H1 (cell line): ENCODE measurements at regions not wholly inside any gene's neighbourhood (a gene's known extent, or its start where the extent isn't known, plus 50 kb on each side); places are given as distances from the start of the nearest gene placed in this dataset.

Experiments used
- CTCF ChIA-PET: fragments of 300-600 bp; sonication (Branson Sonifier 250); formaldehyde crosslinking; loops from one replicate; lab custom pipeline; 2021; ENCODE audit not compliant: partially characterized antibody; lab: Charles Lee
- POLR2A ChIA-PET: fragments of 300-600 bp; sonication (Branson Sonifier 250); formaldehyde crosslinking; loops from one replicate; lab custom pipeline; 2021; ENCODE audit warnings: inconsistent platforms; ENCODE audit not compliant: partially characterized antibody; lab: Charles Lee
- DNase-seq, 2 experiments: peaks; one replicate each; pipeline versions ENCODE4 v3.0.0 to v3.0.0-alpha.2; 2010 to 2022; ENCODE audit warnings: low spot score in 2 of 2, low read depth in 1 of 2, mixed read lengths in 1 of 2
- FAIRE-seq: peaks from 2 replicates; lab custom pipeline; 2011; peaks lifted over from hg19 to GRCh38; lab: Jason Lieb, UNC
- H2AFZ ChIP-seq: 2 replicates; pipeline ENCODE4 v1.8.1; 2012; ENCODE audit warnings: low read length, inconsistent platforms
- H2AK5ac ChIP-seq: 2 replicates; pipeline ENCODE4 v1.6.1; 2013; ENCODE audit warnings: low read depth, low read length
- H2BK120ac ChIP-seq: replicated peaks from 2 replicates; pipeline ENCODE3; 2013; ENCODE audit warnings: low read depth, low read length, inconsistent platforms
- H2BK12ac ChIP-seq: 2 replicates; pipeline ENCODE4 v1.6.1; 2013; ENCODE audit warnings: low read depth, low read length
- H2BK15ac ChIP-seq: 2 replicates; pipeline ENCODE4 v1.6.1; 2013; ENCODE audit warnings: low read length
- H2BK20ac ChIP-seq: 2 replicates; pipeline ENCODE4 v1.6.1; 2013; ENCODE audit warnings: low read length
- H2BK5ac ChIP-seq: 2 replicates; pipeline ENCODE4 v1.6.1; 2013; ENCODE audit warnings: low read depth, low read length
- H3K14ac ChIP-seq: 2 replicates; pipeline ENCODE4 v1.6.1; 2013; ENCODE audit warnings: inconsistent platforms; ENCODE audit not compliant: insufficient read length
- H3K18ac ChIP-seq: 2 replicates; pipeline ENCODE4 v1.6.1; 2013; ENCODE audit warnings: low read length; ENCODE audit errors: extremely low read depth
- H3K23ac ChIP-seq: 2 replicates; pipeline ENCODE4 v1.6.1; 2013; ENCODE audit warnings: inconsistent platforms; ENCODE audit not compliant: insufficient read length
- H3K23me2 ChIP-seq: 2 replicates; pipeline ENCODE4 v1.6.1; 2013; ENCODE audit warnings: low read depth, low read length
- H3K27ac ChIP-seq: 2 replicates; pipeline ENCODE4 v1.6.1; 2011; ENCODE audit warnings: low read depth, low read length, inconsistent platforms
- H3K27me3 ChIP-seq, 4 experiments: replicated peaks in 1 of 4; 1 replicate in 1 of 4; 2 replicates in 3 of 4; pipeline versions ENCODE4 v1.6.1 to v1.8.1; 2011 to 2013; ENCODE audit warnings: low read length in 3 of 4, mild to moderate bottlenecking in 3 of 4, inconsistent platforms in 2 of 4, mixed read lengths in 2 of 4, moderate library complexity in 1 of 4; ENCODE audit not compliant: control insufficient read depth in 3 of 4, insufficient read depth in 3 of 4; ENCODE audit errors: extremely low read depth in 1 of 4
- H3K36me3 ChIP-seq, 4 experiments: 2 replicates each; pipeline versions ENCODE4 v1.6.1 to v1.8.1; 2011 to 2013; ENCODE audit warnings: mild to moderate bottlenecking in 4 of 4, low read length in 3 of 4, moderate library complexity in 2 of 4, control low read depth in 1 of 4, inconsistent platforms in 1 of 4; ENCODE audit not compliant: insufficient read depth in 4 of 4, control insufficient read depth in 2 of 4
- H3K4ac ChIP-seq: replicated peaks from 2 replicates; pipeline ENCODE3; 2013; ENCODE audit warnings: low read length, low read depth, mixed read lengths, inconsistent platforms; ENCODE audit not compliant: insufficient read length
- H3K4me1 ChIP-seq, 4 experiments: replicated peaks in 1 of 4; 1 replicate in 1 of 4; 2 replicates in 3 of 4; pipeline versions ENCODE4 v1.6.1 to v1.8.1; 2011 to 2013; ENCODE audit warnings: low read length in 3 of 4, inconsistent platforms in 2 of 4, mixed read lengths in 1 of 4; ENCODE audit not compliant: insufficient read depth in 4 of 4, control insufficient read depth in 3 of 4
- H3K4me2 ChIP-seq, 2 experiments: 2 replicates each; pipeline versions ENCODE4 v1.6.1 to v1.8.1; 2011 to 2013; ENCODE audit warnings: low read depth in 2 of 2, low read length in 2 of 2, control low read depth in 1 of 2, inconsistent platforms in 1 of 2, mild to moderate bottlenecking in 1 of 2; ENCODE audit not compliant: insufficient read depth in 1 of 2
- H3K4me3 ChIP-seq, 4 experiments: fragments of 200-600, 300-600 bp in 1 of 4; sonication (generic), shearing (Covaris generic), sonication (Bioruptor Twin) in 1 of 4; 2 replicates each; pipeline versions ENCODE4 v1.5.1 to v1.8.1; 2011 to 2016; ENCODE audit warnings: low read length in 4 of 4, low read depth in 3 of 4, control low read depth in 2 of 4, inconsistent platforms in 2 of 4, mild to moderate bottlenecking in 2 of 4, mixed read lengths in 1 of 4, moderate library complexity in 1 of 4; ENCODE audit not compliant: insufficient read depth in 2 of 4; ENCODE audit errors: extremely low read depth in 1 of 4
- H3K56ac ChIP-seq: replicated peaks from 2 replicates; pipeline ENCODE3; 2013; ENCODE audit warnings: low read depth, mild to moderate bottlenecking, mixed read lengths, low read length, inconsistent platforms; ENCODE audit not compliant: insufficient read length
- H3K79me1 ChIP-seq: 2 replicates; pipeline ENCODE4 v1.6.1; 2013; ENCODE audit warnings: low read depth, low read length, control low read depth
- H3K79me2 ChIP-seq, 2 experiments: 2 replicates each; pipeline versions ENCODE4 v1.6.1 to v1.8.1; 2012 to 2013; ENCODE audit warnings: low read length in 2 of 2, mild to moderate bottlenecking in 2 of 2, inconsistent platforms in 1 of 2; ENCODE audit not compliant: insufficient read depth in 2 of 2, control insufficient read depth in 1 of 2
- H3K9ac ChIP-seq, 4 experiments: replicated peaks in 1 of 4; 1 replicate in 1 of 4; 2 replicates in 3 of 4; pipeline versions ENCODE4 v1.6.1 to v1.8.1; 2011 to 2013; ENCODE audit warnings: low read depth in 3 of 4, low read length in 3 of 4, control low read depth in 2 of 4, mild to moderate bottlenecking in 2 of 4, moderate library complexity in 2 of 4, inconsistent platforms in 1 of 4; ENCODE audit errors: extremely low read depth in 1 of 4
- H3K9me3 ChIP-seq, 2 experiments: 2 replicates each; pipeline versions ENCODE4 v1.6.1 to v1.8.1; 2012 to 2013; ENCODE audit warnings: mild to moderate bottlenecking in 2 of 2, moderate library complexity in 2 of 2, control low read depth in 1 of 2, inconsistent platforms in 1 of 2, low read depth in 1 of 2, low read length in 1 of 2, mixed read lengths in 1 of 2; ENCODE audit not compliant: insufficient read depth in 2 of 2
- H4K20me1 ChIP-seq, 2 experiments: replicated peaks in 1 of 2; 2 replicates each; pipeline versions ENCODE3 to v1.8.1; 2011 to 2013; ENCODE audit warnings: inconsistent platforms in 2 of 2, low read length in 2 of 2, mild to moderate bottlenecking in 1 of 2; ENCODE audit not compliant: insufficient read depth in 2 of 2, control insufficient read depth in 1 of 2
- H4K5ac ChIP-seq: 2 replicates; pipeline ENCODE4 v1.6.1; 2013; ENCODE audit warnings: low read length, low read depth, mixed read lengths, inconsistent platforms; ENCODE audit not compliant: insufficient read length
- H4K8ac ChIP-seq: 2 replicates; pipeline ENCODE4 v1.8.0; 2013; ENCODE audit warnings: mild to moderate bottlenecking, moderate library complexity, low read length, inconsistent platforms; ENCODE audit not compliant: insufficient read depth; ENCODE audit errors: extremely low read depth
- H4K91ac ChIP-seq: replicated peaks from 2 replicates; pipeline ENCODE3; 2013; ENCODE audit warnings: low read length, mixed read lengths, inconsistent platforms; ENCODE audit not compliant: insufficient read length
- ASH2L ChIP-seq: fragments of 200-600, 300-600 bp; sonication (generic); IDR thresholded peaks from one replicate; pipeline ENCODE4 v1.7.1; 2017; ENCODE audit warnings: low read length
- BACH1 ChIP-seq: IDR thresholded peaks from 2 replicates; pipeline ENCODE4 v1.6.1; 2012; ENCODE audit warnings: low read length, improper control_type of control experiment
- CBX5 ChIP-seq: fragments of 300-800, 300-1000 bp; sonication (generic); IDR thresholded peaks from 2 replicates; pipeline ENCODE4 v1.7.1; 2016; ENCODE audit warnings: antibody characterized with exemption, low read length, low read depth
- JUND ChIP-seq: IDR thresholded peaks from 2 replicates; pipeline ENCODE4 v1.6.1; 2011; ENCODE audit warnings: mild to moderate bottlenecking, improper control_type of control experiment, low read length
- MAFK ChIP-seq: IDR thresholded peaks from 2 replicates; pipeline ENCODE4 v1.6.1; 2012; ENCODE audit warnings: low read depth, mild to moderate bottlenecking, improper control_type of control experiment, low read length
- NRF1 ChIP-seq: IDR thresholded peaks from 2 replicates; pipeline ENCODE4 v1.6.1; 2011; ENCODE audit warnings: mild to moderate bottlenecking, low read depth, low read length, improper control_type of control experiment
- PHF8 ChIP-seq: fragments of 200-600 bp; sonication (generic); conservative IDR thresholded peaks from 2 replicates; pipeline ENCODE4 v1.7.1; 2012; ENCODE audit warnings: low read depth, mild to moderate bottlenecking, inconsistent platforms, low read length, moderate library complexity
- POLR2A ChIP-seq, 2 experiments: IDR thresholded peaks; 1 replicate in 1 of 2; 2 replicates in 1 of 2; pipeline ENCODE4 v1.6.1; 2011; ENCODE audit warnings: low read depth in 2 of 2, low read length in 2 of 2, mild to moderate bottlenecking in 2 of 2; ENCODE audit errors: control extremely low read depth in 1 of 2
- POLR2AphosphoS5 ChIP-seq: IDR thresholded peaks from 2 replicates; pipeline ENCODE4 v1.6.1; 2011; ENCODE audit warnings: low read depth, low read length
- RNF2 ChIP-seq: fragments of 200-900, 300-1000 bp; sonication (generic); IDR thresholded peaks from 2 replicates; pipeline ENCODE4 v1.7.1; 2016; ENCODE audit warnings: borderline replicate concordance, low read depth, mild to moderate bottlenecking, antibody characterized with exemption, low read length; ENCODE audit not compliant: poor library complexity, severe bottlenecking; ENCODE audit errors: missing control alignments
- SIRT6 ChIP-seq: IDR thresholded peaks from one replicate; pipeline ENCODE4 v1.7.1; 2012; ENCODE audit warnings: low read length, inconsistent platforms
- WGBS, 2 experiments: shearing (Covaris generic) in 1 of 2; methylation state at CpG; one replicate each; pipeline versions ENCODE4 v1.1.6 to v1.1.7; 2013 to 2015; ENCODE audit warnings: low lambda C conversion rate in 2 of 2, mixed read lengths in 2 of 2, inconsistent platforms in 1 of 2, low coverage in 1 of 2, missing lambda C conversion rate in 1 of 2; ENCODE audit not compliant: insufficient replicate concordance in 2 of 2, insufficient coverage in 1 of 2, insufficient read length in 1 of 2; ENCODE audit errors: extremely low coverage in 1 of 2, missing lambda C conversion rate in 1 of 2; 5-methylcytosine and 5-hydroxymethylcytosine counted together
- TF ChIP-seq, protein P1 (sequence below): IDR thresholded peaks from 2 replicates; pipeline ENCODE4 v1.6.1; 2012; ENCODE audit warnings: inconsistent platforms

GRCh38 chr15:26024241-26024640, 161.1 kb upstream of the ATP10A start:
- CTCF ChIA-PET: no interaction called here
- Histone ChIP-seq H3K79me1 (no peaks in the 10 kb centered on the region), H4K20me1 (no peaks in the 10 kb centered on the region), H3K4me2 (no peak overlapping the region), H4K8ac (no peak overlapping the region; the same call in 1 of the 2 replicates), H2BK12ac (no peak overlapping the region), H3K56ac (no peak overlapping the region), H3K27me3 (no peaks in the 10 kb centered on the region), H3K36me3 (no peaks in the 10 kb centered on the region), H4K5ac (no peak overlapping the region), H2BK120ac (no peak overlapping the region), H3K18ac (no peak overlapping the region), H3K4ac (no peak overlapping the region), H3K23me2 (no peaks in the 10 kb centered on the region), H2BK5ac (no peak overlapping the region), H3K23ac (no peak overlapping the region), H4K91ac (no peak overlapping the region), H3K14ac (no peak overlapping the region), H3K4me1 (peaks cover 0 to 9% (median under 1%) of the 10 kb centered on the region in 4 experiments; a peak in 1 of 7 replicates), H3K79me2 (no peaks in the 10 kb centered on the region), H2BK20ac (no peak overlapping the region), H3K9ac (no peak overlapping the region), H3K27ac (no peak overlapping the region), H2AK5ac (no peak overlapping the region), H2BK15ac (no peak overlapping the region), H3K4me3 (no peak overlapping the region), H3K9me3 (no peaks in the 10 kb centered on the region), H2AFZ (no peak overlapping the region)
- POLR2A ChIA-PET: no interaction called here
- FAIRE-seq (no peak), DNase-seq (no peak)
- TF ChIP-seq BACH1: no peak
- TF ChIP-seq JUND: no peak
- TF ChIP-seq PHF8: no peak
- TF ChIP-seq POLR2A (IDR thresholded peaks at IDR 0.05; ENCODE audit: control extremely low read depth in 1 of 2, low read depth in 2 of 2, low read length in 2 of 2): no peak
- TF ChIP-seq MAFK: no peak
- TF ChIP-seq SIRT6: no peak
- TF ChIP-seq, protein P1, sequence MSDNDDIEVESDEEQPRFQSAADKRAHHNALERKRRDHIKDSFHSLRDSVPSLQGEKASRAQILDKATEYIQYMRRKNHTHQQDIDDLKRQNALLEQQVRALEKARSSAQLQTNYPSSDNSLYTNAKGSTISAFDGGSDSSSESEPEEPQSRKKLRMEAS: no peak
- TF ChIP-seq NRF1: no peak
- TF ChIP-seq RNF2: no peak
- TF ChIP-seq CBX5: no peak
- no peak for TF ChIP-seq POLR2AphosphoS5
- TF ChIP-seq ASH2L: no peak
- 94% methylated on average over 4 of the region's 4 CpGs; no CpG with 5 or more reads in 1 of the 2 experiments for WGBS, 2 experiments
